Fibroblast of pulmonary artery (primary cell): ENCODE measurements at regions not wholly inside any gene's neighbourhood (a gene's known extent, or its start where the extent isn't known, plus 50 kb on each side); places are given as distances from the start of the nearest gene placed in this dataset.
"Not testable (repeated sequence)": the region's sequence is repeated elsewhere in the genome, so short reads cannot be mapped to it uniquely, and the experiment has no call there.

Source experiments
- DNase-seq: peaks from one replicate; pipeline ENCODE4 v3.0.0-alpha.2; 2010; ENCODE audit warnings: low read depth
- H3K4me3 ChIP-seq: replicated peaks from 2 replicates; pipeline ENCODE4 v1.5.1; 2011; ENCODE audit warnings: low read depth, mild to moderate bottlenecking, control low read depth, low read length, moderate library complexity
- TF ChIP-seq, protein P1 (sequence below): IDR thresholded peaks from 2 replicates; pipeline ENCODE4 v1.5.1; 2011; ENCODE audit warnings: mild to moderate bottlenecking, control low read depth, low read length, inconsistent platforms; ENCODE audit errors: missing control alignments

DNA sequence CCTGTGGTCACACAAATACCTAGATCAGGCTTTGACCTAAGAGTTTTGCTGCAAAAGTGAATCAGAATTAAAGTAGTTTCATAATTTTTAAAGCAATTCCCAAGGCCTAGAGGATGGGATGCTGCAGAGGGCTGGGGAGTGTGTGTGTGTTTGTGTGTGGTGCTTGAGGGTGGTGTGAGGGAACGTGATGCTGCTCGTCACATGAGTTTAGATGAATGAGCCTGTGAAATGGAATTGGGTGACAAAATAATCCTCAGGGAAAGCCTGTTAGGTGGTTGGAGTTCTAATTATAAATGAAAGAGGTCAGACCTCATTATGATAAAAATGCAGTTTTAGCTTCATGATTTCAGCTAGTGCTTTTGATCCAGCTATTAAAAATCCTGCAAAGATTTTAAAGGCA is 87.5 kb upstream of the TMEM170B start:
- no peak overlapping the region for H3K4me3 ChIP-seq
- TF ChIP-seq, protein P1, sequence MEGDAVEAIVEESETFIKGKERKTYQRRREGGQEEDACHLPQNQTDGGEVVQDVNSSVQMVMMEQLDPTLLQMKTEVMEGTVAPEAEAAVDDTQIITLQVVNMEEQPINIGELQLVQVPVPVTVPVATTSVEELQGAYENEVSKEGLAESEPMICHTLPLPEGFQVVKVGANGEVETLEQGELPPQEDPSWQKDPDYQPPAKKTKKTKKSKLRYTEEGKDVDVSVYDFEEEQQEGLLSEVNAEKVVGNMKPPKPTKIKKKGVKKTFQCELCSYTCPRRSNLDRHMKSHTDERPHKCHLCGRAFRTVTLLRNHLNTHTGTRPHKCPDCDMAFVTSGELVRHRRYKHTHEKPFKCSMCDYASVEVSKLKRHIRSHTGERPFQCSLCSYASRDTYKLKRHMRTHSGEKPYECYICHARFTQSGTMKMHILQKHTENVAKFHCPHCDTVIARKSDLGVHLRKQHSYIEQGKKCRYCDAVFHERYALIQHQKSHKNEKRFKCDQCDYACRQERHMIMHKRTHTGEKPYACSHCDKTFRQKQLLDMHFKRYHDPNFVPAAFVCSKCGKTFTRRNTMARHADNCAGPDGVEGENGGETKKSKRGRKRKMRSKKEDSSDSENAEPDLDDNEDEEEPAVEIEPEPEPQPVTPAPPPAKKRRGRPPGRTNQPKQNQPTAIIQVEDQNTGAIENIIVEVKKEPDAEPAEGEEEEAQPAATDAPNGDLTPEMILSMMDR = no peak
- DNase-seq = no peak

DNA sequence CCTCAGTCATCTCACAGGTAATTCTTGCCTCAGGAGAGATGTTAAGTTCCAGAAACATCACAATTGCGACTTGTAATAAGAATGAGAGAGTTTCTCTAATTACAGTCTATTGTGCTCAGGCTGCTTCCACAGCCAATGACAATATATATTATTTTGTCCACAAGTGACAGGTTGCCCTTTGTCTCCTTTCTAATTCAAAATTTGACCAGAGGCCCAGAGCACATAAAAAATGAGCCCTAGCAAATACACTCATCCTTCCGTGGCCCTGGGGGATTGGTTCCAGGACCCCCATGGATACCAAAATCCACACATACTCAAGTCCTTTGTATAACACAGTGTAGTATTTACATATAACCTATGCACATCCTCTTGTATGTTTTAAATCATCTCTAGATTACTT is 88.1 kb upstream of the TMEM170B start:
- DNase-seq = no peak
- TF ChIP-seq, protein P1 = no peak
- no peak overlapping the region for H3K4me3 ChIP-seq

DNA sequence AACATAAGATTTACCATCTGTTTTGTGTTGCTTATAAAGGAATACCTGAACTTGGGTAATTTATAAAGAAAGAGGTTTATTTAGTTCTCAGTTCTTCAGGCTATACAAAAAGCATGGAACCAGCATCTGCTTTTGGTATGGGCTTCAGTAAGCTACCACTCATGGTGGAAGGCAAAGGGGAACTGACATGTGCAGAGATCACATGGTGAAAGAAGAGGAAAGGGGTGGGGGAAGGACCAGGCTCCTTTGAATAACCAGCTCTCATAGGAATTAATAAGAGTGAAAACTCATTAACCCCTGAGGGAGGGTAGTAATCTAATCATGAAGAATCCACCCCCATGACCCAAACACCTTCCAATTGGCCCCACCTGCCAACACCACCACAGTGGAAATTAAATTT is 89.5 kb upstream of the TMEM170B start:
- TF ChIP-seq, protein P1 = no peak
- no peak overlapping the region for H3K4me3 ChIP-seq
- no peak for DNase-seq

DNA sequence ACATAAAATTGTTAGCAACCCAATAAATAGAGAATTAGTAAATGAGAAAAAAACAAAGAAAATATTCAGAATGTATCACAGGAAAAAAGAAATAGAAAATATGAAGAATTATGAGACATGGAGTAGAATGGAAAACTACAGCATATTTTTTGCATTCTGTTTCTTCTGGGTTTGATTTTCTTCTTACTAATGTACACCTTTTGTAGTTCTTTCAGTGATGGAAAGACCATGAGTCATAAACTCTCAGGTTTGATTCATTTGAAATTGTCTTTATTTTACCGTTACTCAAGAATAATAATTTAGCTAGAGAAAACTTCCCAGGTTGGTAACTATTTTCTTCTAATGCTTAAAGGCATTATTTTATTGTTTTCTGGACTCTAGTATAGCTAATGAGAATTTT is 90.3 kb upstream of the TMEM170B start:
- no peak for DNase-seq
- TF ChIP-seq, protein P1 = no peak
- H3K4me3 ChIP-seq = no peak overlapping the region

DNA sequence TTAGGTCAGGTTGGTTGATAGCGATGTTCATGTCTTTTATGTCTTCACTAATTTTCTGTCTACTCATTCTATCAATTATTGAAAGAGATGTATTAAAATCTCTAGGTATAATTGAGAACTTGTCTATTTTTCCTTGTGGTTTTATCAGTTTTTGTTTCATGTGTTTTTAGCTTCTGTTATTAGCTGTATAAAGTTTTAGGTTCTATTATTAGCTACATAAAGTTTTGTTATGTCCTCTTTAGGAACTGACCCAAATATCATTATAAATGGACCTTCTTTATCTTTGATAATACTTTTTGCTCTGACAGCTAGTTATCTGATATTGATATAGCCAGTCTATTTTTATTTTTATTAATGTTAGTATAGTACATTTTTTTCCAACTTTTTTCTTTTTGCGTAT is 92.4 kb upstream of the TMEM170B start:
- H3K4me3 ChIP-seq = no peak overlapping the region
- TF ChIP-seq, protein P1 = no peak
- DNase-seq = no peak

DNA sequence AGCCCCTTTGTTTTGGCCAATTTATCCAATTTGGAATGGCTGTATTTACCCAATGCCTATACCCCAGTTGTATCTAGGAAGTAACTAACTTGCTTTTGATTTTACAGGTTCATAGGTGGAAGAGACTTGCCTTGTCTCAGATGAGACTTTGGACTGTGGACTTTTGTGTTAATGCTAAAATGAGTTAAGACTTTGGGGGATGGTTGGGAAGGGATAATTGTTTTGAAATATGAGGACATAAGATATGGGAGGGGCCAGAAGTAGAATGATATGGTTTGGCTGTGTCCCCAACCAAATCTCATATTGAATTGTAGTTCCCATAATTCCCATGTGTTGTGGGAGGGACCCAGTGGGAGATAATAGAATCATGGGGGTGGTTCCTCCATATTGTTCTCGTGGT is 94.4 kb upstream of the TMEM170B start:
- not testable (repeated sequence) for DNase-seq, H3K4me3 ChIP-seq

DNA sequence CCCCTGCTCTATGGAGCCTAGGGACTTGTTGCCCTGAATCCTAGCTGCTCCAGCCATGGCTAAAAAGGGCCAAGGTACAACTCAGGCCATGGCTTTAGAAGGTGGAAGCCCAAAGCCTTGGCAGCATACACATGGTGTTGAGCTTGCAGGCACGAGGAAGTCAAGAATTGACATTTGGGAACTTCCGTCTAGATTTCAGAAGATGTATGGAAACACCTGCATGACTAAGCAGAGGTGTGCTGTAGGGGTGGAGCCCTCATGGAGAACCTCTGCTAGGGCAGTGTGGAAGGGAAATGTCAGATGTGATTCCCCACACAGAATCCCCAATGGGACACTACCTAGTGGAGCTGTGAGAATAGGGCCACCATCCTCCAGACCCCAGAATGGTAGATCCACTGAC is 95.1 kb upstream of the TMEM170B start:
- TF ChIP-seq, protein P1 = no peak
- DNase-seq = no peak
- H3K4me3 ChIP-seq = no peak overlapping the region

DNA sequence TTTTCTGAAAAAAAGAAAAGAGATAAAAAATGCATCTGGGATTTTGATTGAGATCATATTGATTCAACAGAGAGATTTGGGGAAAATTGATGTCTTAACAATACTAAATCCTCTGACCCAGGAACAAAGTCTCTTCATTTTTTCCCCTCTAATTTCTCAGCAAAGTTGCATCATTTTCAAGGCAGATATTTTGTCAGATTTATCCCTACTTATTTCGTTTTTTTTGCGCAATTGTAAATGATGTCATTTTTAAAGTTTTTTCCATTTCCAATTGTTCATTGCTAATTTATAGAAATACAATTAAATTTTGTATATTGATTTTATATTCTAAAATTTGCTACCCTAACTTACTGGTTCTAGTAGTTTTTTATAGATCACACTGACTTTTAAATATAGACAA is 97.7 kb upstream of the TMEM170B start:
- H3K4me3 ChIP-seq = no peak overlapping the region
- TF ChIP-seq, protein P1 = no peak

More for the DNA sequence above, 97.7 kb upstream of the TMEM170B start:
- DNase-seq = no peak
